Smooth muscle cell of the brain vasculature (primary cell): ENCODE measurements at regions not wholly inside any gene's neighbourhood (a gene's known extent, or its start where the extent isn't known, plus 50 kb on each side); places are given as distances from the start of the nearest gene placed in this dataset.

Experiments used
- DNase-seq: peaks from one replicate; pipeline ENCODE4 v3.0.0-alpha.2; 2012; ENCODE audit warnings: low read depth, low spot score

- no peak for DNase-seq
Measured at GRCh38 chr18:78721981-78722380, 257.6 kb upstream of the SALL3 start.

GRCh38 chr18:78722386-78722785 lies 257.2 kb upstream of the SALL3 start:
- no peak for DNase-seq

GRCh38 chr18:78722929-78723710 lies 256.5 kb upstream of the SALL3 start:
- DNase-seq, result no peak

- no peak for DNase-seq
Measured at GRCh38 chr18:78724214-78724914, 255.3 kb upstream of the SALL3 start.

GRCh38 chr18:78725426-78725825 lies 254.2 kb upstream of the SALL3 start:
- DNase-seq, result no peak

- DNase-seq, result no peak
Measured at GRCh38 chr18:78726326-78727056, 253.1 kb upstream of the SALL3 start.

- no peak for DNase-seq
Measured at GRCh38 chr18:78727057-78727739, 252.4 kb upstream of the SALL3 start.

- DNase-seq, result no peak
Measured at GRCh38 chr18:78727877-78728783, 251.5 kb upstream of the SALL3 start.

GRCh38 chr18:78728784-78729467 lies 250.7 kb upstream of the SALL3 start:
- no peak for DNase-seq

GRCh38 chr18:78730546-78730945 lies 249.1 kb upstream of the SALL3 start:
- DNase-seq, result no peak

GRCh38 chr18:78731016-78731397 lies 248.6 kb upstream of the SALL3 start:
- DNase-seq, result no peak

- DNase-seq, result no peak
Measured at GRCh38 chr18:78731398-78732032, 248.1 kb upstream of the SALL3 start.

GRCh38 chr18:78732273-78733210 lies 247.1 kb upstream of the SALL3 start:
- no peak for DNase-seq

- no peak for DNase-seq
Measured at GRCh38 chr18:78733762-78734613, 245.6 kb upstream of the SALL3 start.

GRCh38 chr18:78734614-78734945 lies 245.0 kb upstream of the SALL3 start:
- DNase-seq, result no peak

GRCh38 chr18:78735131-78736014 lies 244.2 kb upstream of the SALL3 start:
- DNase-seq, result no peak
